ENCODE measurements at regions not wholly inside any gene's neighbourhood (a gene's known extent, or its start where the extent isn't known, plus 50 kb on each side); places are given as distances from the start of the nearest gene placed in this dataset.

- TF ChIP-seq SCRT1 (tag by site-specific recombination; IDR thresholded peaks at IDR 0.05; ENCODE audit: borderline replicate concordance) (no peak), ZNF629 (tag by site-specific recombination; IDR thresholded peaks at IDR 0.05) (no peak), ZNF274 (IDR thresholded peaks at IDR 0.05; ENCODE audit: low read length) (no peak), ZNF274 (tag by site-specific recombination; IDR thresholded peaks at IDR 0.05; ENCODE audit: borderline replicate concordance) (no peak), ZNF248 (tag by site-specific recombination; IDR thresholded peaks at IDR 0.05) (no peak), ZNF830 (tag by site-specific recombination; IDR thresholded peaks at IDR 0.05; ENCODE audit: low read depth) (no peak), ZNF292 (tag by site-specific recombination; IDR thresholded peaks at IDR 0.05; ENCODE audit: borderline replicate concordance, low read depth) (no peak)
- TF ChIP-seq, protein P1, sequence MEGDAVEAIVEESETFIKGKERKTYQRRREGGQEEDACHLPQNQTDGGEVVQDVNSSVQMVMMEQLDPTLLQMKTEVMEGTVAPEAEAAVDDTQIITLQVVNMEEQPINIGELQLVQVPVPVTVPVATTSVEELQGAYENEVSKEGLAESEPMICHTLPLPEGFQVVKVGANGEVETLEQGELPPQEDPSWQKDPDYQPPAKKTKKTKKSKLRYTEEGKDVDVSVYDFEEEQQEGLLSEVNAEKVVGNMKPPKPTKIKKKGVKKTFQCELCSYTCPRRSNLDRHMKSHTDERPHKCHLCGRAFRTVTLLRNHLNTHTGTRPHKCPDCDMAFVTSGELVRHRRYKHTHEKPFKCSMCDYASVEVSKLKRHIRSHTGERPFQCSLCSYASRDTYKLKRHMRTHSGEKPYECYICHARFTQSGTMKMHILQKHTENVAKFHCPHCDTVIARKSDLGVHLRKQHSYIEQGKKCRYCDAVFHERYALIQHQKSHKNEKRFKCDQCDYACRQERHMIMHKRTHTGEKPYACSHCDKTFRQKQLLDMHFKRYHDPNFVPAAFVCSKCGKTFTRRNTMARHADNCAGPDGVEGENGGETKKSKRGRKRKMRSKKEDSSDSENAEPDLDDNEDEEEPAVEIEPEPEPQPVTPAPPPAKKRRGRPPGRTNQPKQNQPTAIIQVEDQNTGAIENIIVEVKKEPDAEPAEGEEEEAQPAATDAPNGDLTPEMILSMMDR (tag by site-specific recombination; IDR thresholded peaks at IDR 0.05) = no peak
- TF ChIP-seq, protein P2, sequence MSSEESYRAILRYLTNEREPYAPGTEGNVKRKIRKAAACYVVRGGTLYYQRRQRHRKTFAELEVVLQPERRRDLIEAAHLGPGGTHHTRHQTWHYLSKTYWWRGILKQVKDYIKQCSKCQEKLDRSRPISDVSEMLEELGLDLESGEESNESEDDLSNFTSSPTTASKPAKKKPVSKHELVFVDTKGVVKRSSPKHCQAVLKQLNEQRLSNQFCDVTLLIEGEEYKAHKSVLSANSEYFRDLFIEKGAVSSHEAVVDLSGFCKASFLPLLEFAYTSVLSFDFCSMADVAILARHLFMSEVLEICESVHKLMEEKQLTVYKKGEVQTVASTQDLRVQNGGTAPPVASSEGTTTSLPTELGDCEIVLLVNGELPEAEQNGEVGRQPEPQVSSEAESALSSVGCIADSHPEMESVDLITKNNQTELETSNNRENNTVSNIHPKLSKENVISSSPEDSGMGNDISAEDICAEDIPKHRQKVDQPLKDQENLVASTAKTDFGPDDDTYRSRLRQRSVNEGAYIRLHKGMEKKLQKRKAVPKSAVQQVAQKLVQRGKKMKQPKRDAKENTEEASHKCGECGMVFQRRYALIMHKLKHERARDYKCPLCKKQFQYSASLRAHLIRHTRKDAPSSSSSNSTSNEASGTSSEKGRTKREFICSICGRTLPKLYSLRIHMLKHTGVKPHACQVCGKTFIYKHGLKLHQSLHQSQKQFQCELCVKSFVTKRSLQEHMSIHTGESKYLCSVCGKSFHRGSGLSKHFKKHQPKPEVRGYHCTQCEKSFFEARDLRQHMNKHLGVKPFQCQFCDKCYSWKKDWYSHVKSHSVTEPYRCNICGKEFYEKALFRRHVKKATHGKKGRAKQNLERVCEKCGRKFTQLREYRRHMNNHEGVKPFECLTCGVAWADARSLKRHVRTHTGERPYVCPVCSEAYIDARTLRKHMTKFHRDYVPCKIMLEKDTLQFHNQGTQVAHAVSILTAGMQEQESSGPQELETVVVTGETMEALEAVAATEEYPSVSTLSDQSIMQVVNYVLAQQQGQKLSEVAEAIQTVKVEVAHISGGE (tag by site-specific recombination; conservative IDR thresholded peaks at IDR 0.05; ENCODE audit: low read depth) = no peak
- TF ChIP-seq, protein P3, sequence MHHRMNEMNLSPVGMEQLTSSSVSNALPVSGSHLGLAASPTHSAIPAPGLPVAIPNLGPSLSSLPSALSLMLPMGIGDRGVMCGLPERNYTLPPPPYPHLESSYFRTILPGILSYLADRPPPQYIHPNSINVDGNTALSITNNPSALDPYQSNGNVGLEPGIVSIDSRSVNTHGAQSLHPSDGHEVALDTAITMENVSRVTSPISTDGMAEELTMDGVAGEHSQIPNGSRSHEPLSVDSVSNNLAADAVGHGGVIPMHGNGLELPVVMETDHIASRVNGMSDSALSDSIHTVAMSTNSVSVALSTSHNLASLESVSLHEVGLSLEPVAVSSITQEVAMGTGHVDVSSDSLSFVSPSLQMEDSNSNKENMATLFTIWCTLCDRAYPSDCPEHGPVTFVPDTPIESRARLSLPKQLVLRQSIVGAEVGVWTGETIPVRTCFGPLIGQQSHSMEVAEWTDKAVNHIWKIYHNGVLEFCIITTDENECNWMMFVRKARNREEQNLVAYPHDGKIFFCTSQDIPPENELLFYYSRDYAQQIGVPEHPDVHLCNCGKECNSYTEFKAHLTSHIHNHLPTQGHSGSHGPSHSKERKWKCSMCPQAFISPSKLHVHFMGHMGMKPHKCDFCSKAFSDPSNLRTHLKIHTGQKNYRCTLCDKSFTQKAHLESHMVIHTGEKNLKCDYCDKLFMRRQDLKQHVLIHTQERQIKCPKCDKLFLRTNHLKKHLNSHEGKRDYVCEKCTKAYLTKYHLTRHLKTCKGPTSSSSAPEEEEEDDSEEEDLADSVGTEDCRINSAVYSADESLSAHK (tag by site-specific recombination; IDR thresholded peaks at IDR 0.05) = no peak
Observed at GRCh38 chr3:163684651-163685050, 1393.6 kb downstream of the SI start.

Data from HEK293 (cell line).